NCI-H1930 (cell line): ENCODE measurements at regions not wholly inside any gene's neighbourhood (a gene's known extent, or its start where the extent isn't known, plus 50 kb on each side); places are given as distances from the start of the nearest gene placed in this dataset.

Source experiments
- DNase-seq, 2 experiments: peaks; one replicate each; lab custom pipeline; 2025; lab: John Stamatoyannopoulos, UW

DNA sequence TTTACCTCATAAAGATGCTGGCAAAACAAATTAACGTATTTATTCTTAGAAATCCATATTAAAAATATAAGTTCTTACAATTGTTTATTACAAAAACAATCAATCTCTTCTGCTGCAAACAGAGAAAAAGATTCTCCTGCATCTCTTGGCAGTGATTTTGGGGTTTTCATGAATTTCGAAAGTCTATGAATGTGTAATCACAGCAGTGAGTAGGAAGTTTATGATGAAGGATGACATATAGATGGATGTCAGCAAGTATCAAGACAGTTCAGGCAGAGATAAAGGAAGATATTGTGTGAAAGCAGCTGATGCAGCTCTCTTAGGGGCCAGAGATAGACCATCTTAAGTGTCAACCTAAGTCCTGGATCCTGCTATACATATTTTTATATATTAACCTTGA, 196.9 kb upstream of the BANK1 start:
- DNase-seq = no peak

DNA sequence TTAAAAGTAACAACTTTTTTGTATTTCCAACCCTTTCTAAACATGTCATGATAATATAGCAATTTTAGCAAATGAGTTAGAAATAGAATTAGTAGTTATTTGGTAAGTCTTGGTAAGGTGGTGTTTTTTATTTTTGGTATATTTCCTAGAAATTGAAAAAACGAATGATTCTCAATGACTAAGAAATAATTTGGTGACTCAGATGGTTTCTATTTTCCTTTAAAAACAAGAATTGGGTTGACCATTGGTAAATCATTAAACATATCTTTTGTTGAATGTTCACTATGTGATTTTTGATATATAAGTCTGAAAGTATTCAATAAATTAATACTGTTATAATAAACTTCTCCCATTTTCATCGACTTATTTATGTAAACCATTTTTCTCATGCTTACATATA, 206.2 kb upstream of the BANK1 start:
- no peak for DNase-seq

DNA sequence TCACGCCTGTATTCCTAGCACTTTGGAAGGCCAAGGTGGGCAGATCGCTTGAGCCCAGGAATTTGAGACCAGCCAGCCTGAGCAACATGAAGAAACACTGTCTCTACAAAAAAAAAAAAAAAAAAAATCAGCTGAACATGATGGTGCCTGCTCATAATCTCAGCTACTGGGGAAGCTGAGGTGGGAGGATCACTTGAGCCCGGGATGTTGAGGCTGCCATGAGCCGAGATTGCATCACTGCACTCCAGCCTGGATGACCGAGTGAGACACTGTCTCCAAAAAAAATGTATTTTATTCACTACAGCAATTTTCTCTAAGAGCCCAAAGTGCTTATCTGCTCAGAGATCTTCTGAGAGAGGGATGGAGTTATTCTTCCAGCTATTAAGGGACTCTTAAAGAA, 215.8 kb upstream of the PPP3CA start:
- no peak for DNase-seq

DNA sequence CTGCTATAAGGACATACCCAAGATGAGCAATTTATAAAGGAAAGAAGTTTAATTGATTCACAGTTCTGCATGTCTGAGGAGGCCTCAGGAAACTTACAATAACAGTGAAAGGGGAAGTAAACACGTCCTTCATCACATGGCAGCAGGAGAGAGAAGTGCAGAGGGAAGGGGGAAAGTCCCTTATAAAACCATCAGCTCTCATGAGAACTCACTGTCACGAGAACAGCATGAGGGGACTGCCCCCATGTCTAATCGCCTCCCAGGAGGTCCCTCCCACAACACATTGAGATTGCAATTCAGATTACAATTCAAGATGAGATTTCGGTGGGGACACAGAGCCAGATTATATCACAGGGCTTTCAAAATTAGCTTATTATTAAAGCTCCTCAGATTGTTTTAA, 209.5 kb upstream of the PPP3CA start:
- no peak for DNase-seq

DNA sequence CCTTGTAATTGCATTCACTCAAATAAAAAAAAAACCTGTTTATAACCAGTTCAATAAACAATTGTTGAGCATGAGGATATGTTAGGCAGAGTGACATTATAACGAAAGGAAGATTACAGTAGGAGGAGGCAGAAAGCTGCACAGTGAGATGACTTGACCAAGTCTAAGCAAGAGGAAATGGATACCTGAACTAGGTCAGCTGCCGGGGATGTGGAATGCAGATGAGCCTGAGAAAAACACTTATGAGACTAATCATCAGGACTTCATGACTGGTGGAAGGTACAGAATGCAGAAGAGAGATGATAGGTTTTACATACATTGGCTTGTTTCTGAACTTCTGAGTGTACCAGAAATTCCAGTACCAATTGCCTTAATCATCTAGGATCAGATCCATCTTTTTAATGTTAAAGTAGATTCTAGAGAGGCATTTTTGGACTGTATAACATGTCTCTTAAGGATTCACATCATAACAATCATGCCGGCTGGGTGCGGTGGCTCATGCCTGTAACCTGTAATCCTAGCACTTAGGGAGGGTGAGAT, 208.1 kb upstream of the PPP3CA start:
- DNase-seq = no peak

DNA sequence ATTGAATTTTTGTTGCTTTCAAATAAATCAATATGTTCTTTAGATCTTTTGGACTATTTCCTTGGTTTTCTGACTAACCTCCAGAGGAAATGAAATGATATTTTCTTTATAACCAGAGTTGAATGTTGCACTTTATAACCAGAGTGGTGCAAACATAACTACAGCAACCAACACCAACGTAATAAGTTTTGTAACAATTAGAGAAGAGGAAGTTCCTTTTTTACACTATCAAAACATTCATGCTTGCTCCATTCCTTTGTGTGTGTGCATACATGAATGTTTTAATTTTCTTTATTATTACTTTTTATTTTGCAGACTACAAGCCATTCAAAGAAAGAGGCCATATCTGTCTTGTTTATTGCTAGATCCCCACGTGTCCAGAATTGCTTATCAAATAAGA, 193.0 kb upstream of the PPP3CA start:
- DNase-seq = no peak

- DNase-seq = no peak
Measured at GRCh38 chr4:101528526-101528925, 181.2 kb upstream of the PPP3CA start.

GRCh38 chr4:101527188-101527587, 179.9 kb upstream of the PPP3CA start:
- DNase-seq = no peak

GRCh38 chr4:101515566-101515965, 168.2 kb upstream of the PPP3CA start:
- DNase-seq = no peak

DNA sequence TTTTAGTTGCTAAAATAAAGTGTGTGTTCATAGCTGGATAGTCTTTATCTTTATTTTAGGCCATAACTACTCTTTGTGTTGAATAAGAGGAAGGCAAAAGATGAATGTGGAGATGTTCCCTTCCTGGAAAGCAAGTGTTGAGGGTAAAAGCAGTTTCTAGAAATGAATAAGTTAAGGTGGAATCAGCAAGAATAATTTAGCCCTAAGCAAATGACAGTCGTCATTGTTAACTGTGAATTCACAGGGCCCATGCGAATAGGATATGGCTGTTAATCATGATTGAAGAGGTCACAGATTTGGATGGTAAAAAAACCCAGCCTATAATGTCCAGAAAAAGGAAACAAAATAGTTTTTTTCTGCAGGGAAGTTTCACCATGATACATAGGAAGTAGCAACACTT, 167.8 kb upstream of the PPP3CA start:
- no peak for DNase-seq

DNA sequence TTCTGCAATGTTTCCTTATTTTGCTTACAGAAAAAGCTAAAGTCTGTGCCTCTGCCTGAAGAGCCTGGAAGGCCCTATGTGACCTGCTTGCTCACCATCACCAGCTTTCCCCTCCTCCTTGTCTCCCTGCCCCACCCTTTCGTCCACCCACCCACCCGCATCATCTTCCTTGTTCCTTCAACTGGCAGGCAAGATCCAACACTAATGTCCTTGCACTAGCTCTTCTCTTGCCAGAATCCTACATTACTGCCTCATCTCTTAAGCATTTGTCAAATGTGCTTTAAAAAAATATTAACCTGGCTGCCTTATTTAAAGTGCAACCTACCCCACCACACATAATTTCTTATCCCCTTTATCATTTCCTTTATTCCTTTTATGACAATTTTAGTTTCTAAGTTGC, 165.1 kb upstream of the PPP3CA start:
- no peak for DNase-seq

GRCh38 chr4:101501421-101501820, 154.1 kb upstream of the PPP3CA start:
- DNase-seq = no peak

DNA sequence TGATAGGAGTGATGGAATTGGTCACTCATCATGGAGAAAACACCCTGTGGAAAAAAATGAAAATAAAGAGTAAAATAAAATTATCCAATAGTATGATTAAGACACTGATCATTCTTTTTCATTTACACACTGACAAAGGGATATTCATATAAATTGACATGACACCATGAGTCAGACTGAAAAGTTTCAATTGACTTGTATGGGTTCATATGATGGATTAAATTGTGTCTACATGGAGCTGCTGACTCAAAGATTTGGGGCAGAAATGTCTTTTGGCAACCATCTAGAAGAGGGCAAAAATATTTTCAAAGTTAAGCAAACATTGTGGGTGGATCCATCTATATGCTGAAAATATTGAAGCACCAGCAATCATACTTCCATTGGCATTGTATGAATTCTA, 153.4 kb upstream of the PPP3CA start:
- DNase-seq = no peak

GRCh38 chr4:101475246-101475645, 127.9 kb upstream of the PPP3CA start:
- DNase-seq = no peak

- DNase-seq = no peak
Measured at GRCh38 chr4:101471201-101471600, 123.9 kb upstream of the PPP3CA start.

GRCh38 chr4:101464596-101464995, 117.3 kb upstream of the PPP3CA start:
- DNase-seq = no peak

- DNase-seq = no peak
Measured at GRCh38 chr4:101458914-101459313, 111.6 kb upstream of the PPP3CA start.

- DNase-seq = no peak
Measured at GRCh38 chr4:101458473-101458872, 111.1 kb upstream of the PPP3CA start.

DNA sequence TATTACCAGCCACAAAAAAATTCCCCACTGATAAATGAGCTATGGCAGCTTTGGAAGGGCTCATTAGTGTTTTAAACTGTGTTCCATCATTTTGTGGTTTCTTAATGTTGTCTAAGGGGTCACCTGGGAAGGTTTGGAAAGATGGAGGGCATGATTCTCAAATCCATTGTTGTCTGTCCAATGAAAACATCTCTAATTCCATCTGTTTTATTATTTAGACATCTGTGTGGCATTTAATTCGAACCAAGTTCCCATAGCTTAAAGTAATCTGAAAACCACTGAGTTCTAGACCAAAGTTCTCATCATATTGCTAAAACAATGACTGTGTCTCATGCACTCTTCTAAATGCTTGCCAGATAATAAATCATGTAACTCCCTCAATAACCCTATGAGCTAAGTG, 103.8 kb upstream of the PPP3CA start:
- DNase-seq = no peak

- DNase-seq = no peak
Measured at GRCh38 chr4:101441446-101441845, 94.1 kb upstream of the PPP3CA start.

DNA sequence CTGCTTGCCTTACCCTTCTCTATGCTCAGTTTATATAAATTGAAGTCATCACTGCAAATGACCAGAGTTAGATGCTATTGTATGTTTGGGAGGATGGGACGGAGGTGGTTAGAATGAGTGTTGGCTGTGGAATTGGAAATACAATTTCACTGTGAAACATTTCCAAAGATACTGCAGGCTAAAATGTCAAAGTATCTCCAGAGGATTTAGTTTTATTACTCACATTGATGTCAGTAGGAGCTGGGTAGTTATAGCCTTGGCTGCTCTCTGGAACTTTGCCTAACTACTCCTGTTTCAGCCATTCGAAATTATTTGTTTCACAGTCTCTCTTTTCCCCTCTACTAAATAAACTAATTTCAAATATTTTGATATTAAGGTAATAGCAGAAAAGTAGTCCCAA, 92.6 kb upstream of the PPP3CA start:
- no peak for DNase-seq

DNA sequence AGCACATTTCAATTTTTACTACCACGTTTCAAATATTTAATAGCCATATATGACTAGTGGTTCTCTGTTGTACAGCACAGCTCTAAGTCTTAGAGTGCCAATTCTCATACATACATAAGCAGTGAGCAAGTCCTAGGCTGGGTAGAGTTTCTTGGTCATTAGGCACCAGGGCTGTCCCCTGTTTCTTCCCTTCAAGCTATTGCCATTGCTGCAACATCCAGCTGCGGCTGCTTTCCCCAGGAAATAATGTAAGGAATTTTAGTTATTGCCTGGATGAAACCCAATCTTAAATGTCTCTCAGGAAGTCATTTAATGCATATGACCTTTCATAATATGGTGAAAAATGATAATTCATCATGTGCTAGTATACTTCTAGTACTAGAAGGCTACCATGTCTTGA, 74.1 kb upstream of the PPP3CA start:
- DNase-seq = no peak

GRCh38 chr4:101420661-101421060, 73.3 kb upstream of the PPP3CA start:
- no peak for DNase-seq

DNA sequence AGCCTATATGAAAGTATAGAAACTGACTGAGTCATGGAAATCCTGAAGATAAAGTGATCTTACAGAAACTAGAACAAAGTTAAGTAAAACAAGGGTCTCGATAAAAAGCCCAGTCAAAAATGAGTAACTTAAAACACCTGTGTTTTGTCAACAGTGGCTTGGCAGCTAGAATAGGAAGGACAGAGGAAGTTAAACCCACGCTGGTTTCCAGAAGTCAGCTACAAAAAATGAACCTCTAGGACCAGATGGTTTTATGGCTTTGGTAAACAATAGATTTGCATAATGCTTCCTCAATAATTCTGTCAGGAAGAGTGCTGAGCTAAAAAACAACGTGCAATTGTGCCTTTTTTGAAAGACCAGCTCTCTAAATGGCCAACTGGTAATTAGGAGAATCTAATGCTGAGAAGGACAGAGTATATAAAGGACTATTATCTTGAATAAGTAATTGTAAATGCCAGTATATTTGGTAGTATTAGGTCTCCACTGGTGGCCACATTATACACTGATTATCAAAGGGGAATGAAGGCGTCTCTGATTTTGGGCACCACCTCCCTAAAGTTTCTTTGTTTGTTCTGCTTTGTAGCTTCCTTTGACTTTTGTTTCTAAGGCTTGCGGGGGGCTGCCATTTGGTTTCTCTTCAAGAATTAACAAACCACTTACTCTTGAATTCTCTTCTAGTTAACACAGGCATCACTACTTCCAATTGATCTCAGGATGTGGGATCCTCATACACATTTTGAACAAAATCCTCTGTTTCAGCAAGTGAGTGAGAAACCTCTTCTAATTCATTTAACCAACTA, 72.2 kb upstream of the PPP3CA start:
- no peak for DNase-seq
